ENCODE measurements at regions not wholly inside any gene's neighbourhood (a gene's known extent, or its start where the extent isn't known, plus 50 kb on each side); places are given as distances from the start of the nearest gene placed in this dataset.

- Histone ChIP-seq H2BK5ac (ENCODE audit: low read depth, low read length, poor library complexity, severe bottlenecking) (no peak overlapping the region), H3K9ac (ENCODE audit: low read depth, low read length) (no peak overlapping the region), H2BK20ac (ENCODE audit: low read depth, low read length) (no peak overlapping the region), H3K4me2 (ENCODE audit: low read depth, low read length) (no peak overlapping the region), H4K5ac (ENCODE audit: low read depth, low read length) (no peak overlapping the region), H3K79me1 (ENCODE audit: low read depth in 1 of 2, low read length in 2 of 2) (no peaks in the 10 kb centered on the region), H2AK9ac (replicated peaks; ENCODE audit: low read depth, low read length, poor library complexity) (no peak overlapping the region), H3K9me3 (ENCODE audit: control insufficient read depth, insufficient read depth, low read length) (peaks cover 13% of the 10 kb centered on the region), H2BK120ac (ENCODE audit: low read depth, low read length) (no peak overlapping the region), H2AFZ (replicated peaks; ENCODE audit: low read length, poor library complexity) (no peak overlapping the region), H3K14ac (replicated peaks; ENCODE audit: low read depth, low read length) (no peak overlapping the region), H2BK15ac (ENCODE audit: low read depth, low read length) (no peak overlapping the region), H3K56ac (ENCODE audit: extremely low read depth, insufficient read depth, low read length) (no peak overlapping the region), H3K4me1 (ENCODE audit: control insufficient read depth, insufficient read depth, low read length) (no peaks in the 10 kb centered on the region), H3K27me3 (ENCODE audit: control insufficient read depth, insufficient read depth, low read length) (no peaks in the 10 kb centered on the region), H4K91ac (ENCODE audit: insufficient read depth, low read depth, low read length) (no peak overlapping the region), H4K20me1 (ENCODE audit: insufficient read depth, low read length) (no peaks in the 10 kb centered on the region), H3K4ac (ENCODE audit: low read depth, low read length) (no peak overlapping the region), H3K36me3 (ENCODE audit: control insufficient read depth, insufficient read depth, low read length) (no peaks in the 10 kb centered on the region), H4K8ac (ENCODE audit: low read depth in 2 of 2, low read length in 2 of 2) (no peak overlapping the region), H2AK5ac (ENCODE audit: low read depth, low read length) (no peak overlapping the region), H3K18ac (ENCODE audit: low read depth, low read length) (no peak overlapping the region), H3K23ac (ENCODE audit: low read depth, low read length) (no peak overlapping the region), H3K27ac (ENCODE audit: insufficient read depth, low read length) (no peak overlapping the region), H3K9me1 (ENCODE audit: insufficient read depth, low read length) (no peaks in the 10 kb centered on the region), H3K4me3 (ENCODE audit: insufficient read depth, low read depth, low read length) (no peak overlapping the region)
- intact Hi-C loops (cut with micrococcal nuclease) (no loop called here), dilution Hi-C loops (cut with HindIII; ENCODE audit: low sequenced_read_pairs, unreplicated experiment) (no loop called here), in situ Hi-C loops (cut with MboI; ENCODE audit: low sequenced_read_pairs) (no loop called here)
- no peak for ATAC-seq (ENCODE audit: low read depth)
- TF ChIP-seq MXI1 (IDR thresholded peaks at IDR 0.05; ENCODE audit: borderline replicate concordance, low read depth, low read length) (no peak), FOS (IDR thresholded peaks at IDR 0.05; ENCODE audit: low read depth, low read length) (no peak), RAD21 (IDR thresholded peaks at IDR 0.05; ENCODE audit: low read length) (no peak), CEBPB (IDR thresholded peaks at IDR 0.05; ENCODE audit: low read depth, low read length) (no peak), RCOR1 (IDR thresholded peaks at IDR 0.05; ENCODE audit: insufficient replicate concordance, low read length) (no peak), POLR2A (IDR thresholded peaks at IDR 0.05; ENCODE audit: low read depth, low read length) (no peak), BHLHE40 (IDR thresholded peaks at IDR 0.05; ENCODE audit: low read depth, low read length) (no peak), NFE2L2 (IDR thresholded peaks at IDR 0.05; ENCODE audit: low read depth, low read length) (no peak), SMC3 (IDR thresholded peaks at IDR 0.05; ENCODE audit: low read depth, low read length) (no peak), RFX5 (IDR thresholded peaks at IDR 0.05; ENCODE audit: low read depth, low read length) (no peak), CHD1 (IDR thresholded peaks at IDR 0.05; ENCODE audit: low read depth, low read length) (no peak), MAFK (IDR thresholded peaks at IDR 0.05; ENCODE audit: low read depth, low read length) (no peak), MAZ (IDR thresholded peaks at IDR 0.05; ENCODE audit: borderline replicate concordance, low read depth, low read length) (no peak)
- TF ChIP-seq, protein P1, sequence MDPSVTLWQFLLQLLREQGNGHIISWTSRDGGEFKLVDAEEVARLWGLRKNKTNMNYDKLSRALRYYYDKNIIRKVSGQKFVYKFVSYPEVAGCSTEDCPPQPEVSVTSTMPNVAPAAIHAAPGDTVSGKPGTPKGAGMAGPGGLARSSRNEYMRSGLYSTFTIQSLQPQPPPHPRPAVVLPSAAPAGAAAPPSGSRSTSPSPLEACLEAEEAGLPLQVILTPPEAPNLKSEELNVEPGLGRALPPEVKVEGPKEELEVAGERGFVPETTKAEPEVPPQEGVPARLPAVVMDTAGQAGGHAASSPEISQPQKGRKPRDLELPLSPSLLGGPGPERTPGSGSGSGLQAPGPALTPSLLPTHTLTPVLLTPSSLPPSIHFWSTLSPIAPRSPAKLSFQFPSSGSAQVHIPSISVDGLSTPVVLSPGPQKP (IDR thresholded peaks at IDR 0.05; ENCODE audit: borderline replicate concordance, low read depth, low read length), result no peak
- TF ChIP-seq, protein P2, sequence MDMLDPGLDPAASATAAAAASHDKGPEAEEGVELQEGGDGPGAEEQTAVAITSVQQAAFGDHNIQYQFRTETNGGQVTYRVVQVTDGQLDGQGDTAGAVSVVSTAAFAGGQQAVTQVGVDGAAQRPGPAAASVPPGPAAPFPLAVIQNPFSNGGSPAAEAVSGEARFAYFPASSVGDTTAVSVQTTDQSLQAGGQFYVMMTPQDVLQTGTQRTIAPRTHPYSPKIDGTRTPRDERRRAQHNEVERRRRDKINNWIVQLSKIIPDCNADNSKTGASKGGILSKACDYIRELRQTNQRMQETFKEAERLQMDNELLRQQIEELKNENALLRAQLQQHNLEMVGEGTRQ (IDR thresholded peaks at IDR 0.05; ENCODE audit: low read depth, low read length), result no peak
- TF ChIP-seq, protein P3, sequence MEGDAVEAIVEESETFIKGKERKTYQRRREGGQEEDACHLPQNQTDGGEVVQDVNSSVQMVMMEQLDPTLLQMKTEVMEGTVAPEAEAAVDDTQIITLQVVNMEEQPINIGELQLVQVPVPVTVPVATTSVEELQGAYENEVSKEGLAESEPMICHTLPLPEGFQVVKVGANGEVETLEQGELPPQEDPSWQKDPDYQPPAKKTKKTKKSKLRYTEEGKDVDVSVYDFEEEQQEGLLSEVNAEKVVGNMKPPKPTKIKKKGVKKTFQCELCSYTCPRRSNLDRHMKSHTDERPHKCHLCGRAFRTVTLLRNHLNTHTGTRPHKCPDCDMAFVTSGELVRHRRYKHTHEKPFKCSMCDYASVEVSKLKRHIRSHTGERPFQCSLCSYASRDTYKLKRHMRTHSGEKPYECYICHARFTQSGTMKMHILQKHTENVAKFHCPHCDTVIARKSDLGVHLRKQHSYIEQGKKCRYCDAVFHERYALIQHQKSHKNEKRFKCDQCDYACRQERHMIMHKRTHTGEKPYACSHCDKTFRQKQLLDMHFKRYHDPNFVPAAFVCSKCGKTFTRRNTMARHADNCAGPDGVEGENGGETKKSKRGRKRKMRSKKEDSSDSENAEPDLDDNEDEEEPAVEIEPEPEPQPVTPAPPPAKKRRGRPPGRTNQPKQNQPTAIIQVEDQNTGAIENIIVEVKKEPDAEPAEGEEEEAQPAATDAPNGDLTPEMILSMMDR (conservative IDR thresholded peaks at IDR 0.05; ENCODE audit: low read depth, low read length), result no peak
- POLR2A ChIA-PET (ENCODE audit: unreplicated experiment), result no interaction called here
- DNase-seq, result no peak
- BruUV-seq (replicated peaks), result no TSS peak
- no CpG with 5 or more reads among the region's 3 CpGs for WGBS, 2 experiments (ENCODE audit: extremely low coverage in 2 of 2, insufficient read length in 1 of 2)
- CTCF ChIA-PET, result no interaction called here
Measured at GRCh38 chr7:138292951-138293350, 167.1 kb upstream of the TRIM24 start.

Measured in IMR-90 (cell line).